Renal cortical epithelial cell (primary cell): ENCODE measurements at regions not wholly inside any gene's neighbourhood (a gene's known extent, or its start where the extent isn't known, plus 50 kb on each side); places are given as distances from the start of the nearest gene placed in this dataset.

Experiments
- DNase-seq: peaks from one replicate; pipeline ENCODE4 v3.0.0-alpha.2; 2011; ENCODE audit warnings: low read depth

DNA sequence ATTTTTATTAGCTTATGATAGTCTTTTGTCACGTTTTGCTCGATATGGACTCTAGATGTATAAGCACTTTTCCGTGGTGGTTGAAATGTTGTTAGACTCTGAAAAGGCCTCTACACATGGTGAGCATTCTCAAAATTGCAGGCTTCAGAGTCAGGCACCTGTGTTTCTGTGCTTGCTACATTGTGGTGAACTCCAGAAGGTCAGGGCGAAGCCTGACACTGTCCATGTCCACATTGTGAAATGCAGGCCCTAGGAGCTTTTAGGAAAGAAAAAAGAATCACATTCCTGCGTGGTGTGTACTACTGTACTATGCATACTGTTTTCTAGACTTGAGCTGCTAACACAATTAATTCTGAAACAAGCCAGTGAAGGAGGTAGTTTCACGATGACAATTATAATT is 86.3 kb downstream of the HS3ST1 start:
- no peak for DNase-seq

DNA sequence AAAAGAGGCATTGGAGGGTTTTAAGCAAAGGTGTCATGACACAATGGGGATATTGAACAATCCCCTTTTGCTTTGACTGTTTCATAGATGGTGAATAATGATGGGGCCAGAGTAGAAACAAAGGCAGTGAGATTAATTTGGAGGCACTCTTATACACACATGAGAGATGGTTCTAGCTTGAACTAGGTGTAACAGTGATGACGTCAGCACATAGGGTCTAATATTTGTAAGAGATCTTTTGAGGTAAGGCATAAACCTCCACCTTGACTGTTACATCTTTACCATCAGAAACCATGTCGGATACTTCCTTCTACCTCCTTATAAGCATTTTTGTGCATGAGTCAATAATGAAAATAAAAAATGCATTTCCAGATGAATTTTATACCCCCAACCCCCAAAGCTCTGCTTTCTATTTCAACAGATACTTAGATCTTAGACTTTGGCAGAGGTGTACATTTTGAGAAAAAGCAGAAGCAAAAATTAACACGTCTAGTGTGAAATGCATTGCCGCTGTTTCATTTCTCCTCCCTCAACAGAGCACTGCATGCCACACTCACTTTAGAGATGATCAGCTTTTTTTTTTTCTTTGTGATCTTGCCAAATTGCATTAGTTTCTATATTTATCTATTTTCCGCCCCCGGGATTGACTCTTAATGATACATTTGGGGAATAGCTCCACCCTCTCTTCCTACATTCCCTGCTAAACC is 87.2 kb downstream of the HS3ST1 start:
- DNase-seq: no peak

DNA sequence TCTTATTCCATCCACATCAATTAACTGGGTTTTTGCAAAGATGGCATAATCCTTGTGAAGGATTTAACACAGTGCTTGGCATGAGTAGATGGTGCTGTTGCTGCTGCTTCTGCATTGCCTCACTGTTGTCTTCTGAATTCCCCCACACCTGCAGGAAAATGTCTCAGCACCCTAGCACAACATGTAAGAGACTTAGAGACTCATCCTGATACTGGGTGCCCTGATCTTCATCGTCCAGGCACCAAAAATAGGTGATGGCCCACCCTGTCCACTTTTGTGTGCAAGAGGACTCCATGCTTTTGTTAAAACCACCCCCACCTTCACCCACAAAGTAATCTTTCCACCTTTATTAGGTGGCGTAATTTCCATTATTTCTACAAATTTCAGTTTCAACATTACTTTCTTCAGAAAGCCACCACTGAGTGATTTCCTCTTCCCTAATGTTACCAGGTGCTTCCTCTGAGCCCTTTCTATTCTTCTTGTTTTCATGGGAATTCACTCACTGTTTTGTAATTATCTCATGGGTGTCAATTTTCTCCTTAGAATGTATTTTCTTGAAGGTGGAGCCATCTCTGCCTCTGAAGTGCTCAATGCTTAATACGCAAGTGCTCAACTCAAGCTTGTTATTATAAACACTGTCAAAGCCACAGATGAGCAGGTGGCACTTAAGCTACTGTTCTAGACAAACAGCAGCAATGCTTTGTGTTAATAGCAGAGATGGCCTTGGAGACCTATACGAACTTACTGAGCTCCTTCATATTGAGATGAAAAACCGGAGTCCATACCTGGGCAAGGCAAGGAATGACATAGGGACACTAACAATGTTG is 89.5 kb downstream of the HS3ST1 start:
- DNase-seq: no peak

DNA sequence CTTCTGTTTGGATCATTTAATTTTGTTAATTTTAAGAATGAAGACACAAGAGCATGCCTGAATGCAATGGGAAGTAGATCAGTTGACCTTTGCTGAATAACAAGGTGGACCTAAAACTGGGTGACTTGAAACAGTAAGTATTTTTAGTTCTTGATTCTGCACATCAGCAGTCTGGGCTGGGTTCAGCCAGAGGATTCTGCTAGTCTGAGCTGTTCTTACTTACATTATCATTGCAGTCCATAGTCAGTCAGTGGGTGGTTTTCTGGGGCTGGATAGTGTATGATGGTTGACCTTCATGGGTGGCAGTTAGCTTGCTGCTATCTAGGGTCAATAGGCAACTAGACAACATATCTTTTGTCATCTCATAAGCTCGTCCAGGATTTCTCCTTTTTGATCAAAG is 91.4 kb downstream of the HS3ST1 start:
- no peak for DNase-seq

DNA sequence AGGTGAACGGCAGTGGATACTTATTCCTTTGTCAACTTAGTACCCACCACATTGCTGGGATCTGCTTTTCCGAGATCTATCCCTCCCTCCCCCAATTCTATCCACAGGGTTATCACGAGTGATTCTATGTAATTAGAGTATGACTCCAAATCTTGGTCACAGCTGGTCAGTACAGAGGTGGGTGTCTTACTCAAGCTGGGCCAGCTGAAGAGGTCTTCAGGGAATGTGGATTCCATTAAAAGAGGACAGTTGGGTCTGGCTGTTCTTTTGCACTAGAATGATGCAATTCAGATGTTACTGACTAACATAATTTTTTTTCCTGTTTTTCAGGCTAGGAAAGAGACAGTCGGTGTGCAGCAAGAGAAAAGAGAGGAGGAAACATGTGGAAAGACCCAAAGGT is 92.3 kb downstream of the HS3ST1 start:
- no peak for DNase-seq

DNA sequence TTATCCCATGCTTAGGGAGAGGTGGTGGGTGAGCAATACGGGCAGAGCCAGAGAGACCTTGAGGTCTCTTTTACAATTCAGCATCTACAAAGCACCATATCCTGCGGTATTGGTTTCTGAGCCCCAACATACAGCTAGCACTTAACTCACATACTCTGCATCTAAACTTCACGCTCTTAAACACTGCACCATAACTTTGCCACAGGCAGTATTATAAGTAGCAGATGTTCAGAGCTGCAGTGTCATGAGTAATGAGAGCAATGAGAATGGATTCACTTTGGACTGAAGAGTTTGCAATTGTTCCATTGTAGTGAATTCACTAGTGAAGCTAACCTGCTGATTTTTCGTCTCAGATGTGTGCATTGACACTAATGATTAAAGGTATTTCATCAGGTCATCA is 93.8 kb downstream of the HS3ST1 start:
- no peak for DNase-seq

DNA sequence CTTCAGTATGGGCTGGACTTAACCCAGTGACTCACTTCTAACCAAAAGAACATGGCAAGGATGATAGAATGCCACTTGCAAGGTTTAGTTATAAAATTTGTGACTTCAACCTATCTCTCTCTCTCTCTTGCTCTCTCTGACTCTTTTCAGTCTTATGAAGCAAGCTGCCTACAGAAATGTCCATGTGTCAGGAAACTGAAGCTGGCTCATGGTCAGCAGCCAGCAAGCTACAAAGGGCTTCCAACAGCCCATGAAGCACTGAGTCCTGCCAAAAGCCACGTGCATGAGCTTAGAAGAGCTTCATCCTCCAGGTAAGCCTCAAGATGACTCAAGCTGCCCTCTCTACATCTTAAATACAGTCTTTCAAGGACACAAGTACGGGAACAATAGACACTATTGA is 100.3 kb downstream of the HS3ST1 start:
- no peak for DNase-seq

DNA sequence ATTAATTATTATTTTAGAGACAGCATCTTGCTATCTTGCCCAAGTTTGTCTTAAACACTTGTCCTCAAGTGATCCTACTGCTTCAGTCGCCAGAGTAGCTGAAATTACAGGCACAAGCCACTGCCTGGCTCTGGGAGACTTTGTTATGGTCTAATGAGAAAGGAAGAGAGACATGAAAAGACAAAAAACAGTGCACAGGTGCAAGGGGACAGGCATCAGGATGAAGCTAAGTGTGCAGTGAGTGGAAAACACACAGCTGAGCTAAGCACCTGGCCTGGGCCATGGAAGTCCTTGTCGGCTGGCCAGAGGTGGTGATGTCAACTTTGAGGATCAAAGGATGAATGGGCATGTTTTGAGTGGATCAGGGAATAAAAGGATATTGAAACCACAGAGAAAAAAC is 102.7 kb downstream of the HS3ST1 start:
- DNase-seq: no peak

DNA sequence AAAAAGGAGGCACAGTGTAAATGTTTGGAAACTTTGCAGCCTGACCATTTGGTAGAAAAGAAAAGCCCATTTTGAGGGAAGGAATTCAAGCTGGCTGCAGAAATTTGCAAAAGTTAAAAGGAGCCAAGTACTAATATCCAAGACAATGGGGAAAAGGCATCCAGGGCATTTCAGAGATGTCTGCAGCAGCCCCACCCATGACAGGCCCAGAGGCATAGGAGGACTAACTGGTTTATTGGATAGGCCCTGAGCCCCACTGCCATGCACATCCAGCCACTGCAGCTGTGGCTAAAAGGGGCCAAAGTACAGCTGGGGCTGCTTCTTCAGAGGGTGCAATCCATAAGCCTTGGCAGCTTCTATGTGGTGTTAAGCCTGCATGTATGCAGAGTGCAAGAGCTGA is 104.9 kb downstream of the HS3ST1 start:
- no peak for DNase-seq

DNA sequence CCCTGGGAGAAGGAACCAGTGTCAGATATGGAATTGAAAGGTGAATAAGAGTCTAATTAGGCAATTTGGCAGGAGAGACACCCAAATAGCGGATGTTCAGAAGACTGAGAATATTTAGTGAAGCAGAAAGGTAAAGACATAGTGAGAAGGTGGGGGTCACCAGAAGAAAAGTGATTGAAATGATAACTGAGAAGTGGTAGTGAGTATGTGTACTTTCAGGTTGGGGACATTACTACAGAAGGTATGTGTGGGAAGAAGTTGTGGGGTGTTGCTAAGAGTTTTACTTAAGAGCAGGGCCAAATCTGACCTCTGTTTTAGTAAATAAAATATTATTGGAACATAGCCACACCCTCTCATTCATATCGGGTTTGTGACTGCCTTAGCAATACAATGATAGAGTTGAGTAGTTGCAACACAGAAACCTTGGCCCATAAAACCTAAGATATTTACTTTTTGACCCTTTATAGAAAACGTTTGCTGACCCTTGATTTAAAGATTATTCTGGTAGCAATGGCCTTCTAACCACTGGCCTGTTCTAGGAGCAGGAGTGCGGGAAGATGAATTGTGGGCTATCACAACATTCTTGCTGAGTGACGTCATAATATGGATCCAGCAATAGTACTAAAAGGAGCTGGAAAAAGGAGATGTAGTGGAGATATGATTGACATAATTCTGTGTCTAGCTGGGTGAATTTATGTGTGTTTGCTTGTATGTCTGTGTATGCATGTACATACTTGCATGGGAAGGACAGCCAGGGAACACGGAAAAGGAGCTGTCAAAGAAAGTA is 115.3 kb downstream of the HS3ST1 start:
- DNase-seq: no peak

DNA sequence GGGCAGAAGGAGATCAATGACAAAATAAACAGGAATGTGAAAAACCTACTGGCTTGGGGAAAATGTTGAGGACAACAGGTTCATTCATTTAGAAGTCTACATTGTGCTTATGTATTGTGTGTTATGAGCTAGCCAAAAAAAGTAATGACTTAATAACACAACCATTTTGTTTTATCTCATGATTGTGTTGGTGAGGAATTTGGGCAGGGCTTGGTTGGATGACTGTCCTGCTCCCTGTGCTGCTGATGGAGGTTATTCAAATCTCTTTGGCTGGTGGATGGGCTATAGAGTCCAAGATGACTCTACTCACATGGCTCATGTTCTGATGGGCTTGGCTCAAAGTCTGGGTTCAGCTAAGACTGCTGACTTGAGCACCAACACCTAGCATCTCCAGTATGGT is 116.3 kb downstream of the HS3ST1 start:
- no peak for DNase-seq

DNA sequence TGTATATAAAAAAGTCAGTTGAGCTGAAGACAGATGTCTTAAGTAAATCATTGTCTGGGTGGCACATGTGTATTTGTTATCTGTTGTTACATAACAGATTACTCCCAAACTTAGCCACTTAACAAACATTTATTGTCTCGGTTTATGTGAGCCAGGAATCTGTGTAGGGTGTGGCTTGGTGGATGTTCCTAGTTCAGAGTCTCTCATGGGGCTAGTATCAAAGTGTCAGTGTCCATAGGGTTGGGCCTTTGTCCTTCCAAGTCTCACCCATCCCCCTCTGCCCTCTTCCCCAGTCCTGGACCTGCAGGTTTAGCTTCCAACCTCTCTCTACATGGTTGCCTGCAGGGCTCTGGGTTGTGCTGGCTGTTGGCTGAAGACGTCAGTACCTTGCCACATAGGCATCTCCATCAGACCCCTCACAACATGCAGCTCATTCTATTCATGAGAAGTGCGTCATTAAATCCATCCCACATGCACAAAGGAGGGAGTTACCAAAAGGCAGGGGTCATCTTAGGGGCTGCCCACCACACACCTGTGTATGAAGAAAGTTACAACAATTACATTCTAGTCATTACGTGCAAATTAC is 127.5 kb downstream of the HS3ST1 start:
- no peak for DNase-seq

DNA sequence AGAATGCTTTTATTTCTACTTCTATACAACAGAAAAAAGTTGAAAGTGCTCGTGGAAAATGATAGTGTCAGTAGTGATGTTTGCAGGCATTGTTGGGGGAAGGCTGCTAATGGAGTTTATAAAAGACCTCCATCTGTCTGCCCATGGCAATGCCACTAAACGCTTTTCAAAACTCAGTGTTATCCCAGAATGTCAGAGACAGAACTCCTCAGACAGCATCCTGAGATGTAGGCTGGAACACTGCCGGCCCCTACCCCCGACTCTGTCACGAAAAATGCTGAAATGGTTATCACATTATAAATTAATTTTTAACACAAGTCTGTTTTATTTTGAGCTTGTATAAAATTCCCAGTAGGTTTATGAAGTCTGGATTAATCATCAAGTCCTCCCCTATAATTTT is 128.9 kb downstream of the HS3ST1 start:
- DNase-seq: no peak

DNA sequence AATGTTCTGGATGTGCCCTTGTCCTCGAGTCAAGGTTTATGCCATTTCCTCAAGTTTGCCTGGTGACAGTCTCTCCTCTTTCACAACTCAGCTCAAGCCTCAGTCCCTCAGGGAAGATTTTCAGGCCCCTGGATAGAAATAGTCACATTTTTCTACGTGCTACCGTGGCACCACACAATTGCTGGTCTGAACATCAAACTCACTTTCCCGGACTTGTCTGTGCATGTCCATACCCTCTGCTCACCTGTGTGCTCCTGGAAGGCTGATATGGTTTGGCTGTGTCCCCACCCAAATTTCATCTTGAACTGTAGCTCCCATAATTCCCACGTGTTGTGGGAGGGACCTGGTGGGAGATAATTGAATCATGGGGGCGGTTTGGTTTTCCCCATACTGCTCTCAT is 129.7 kb downstream of the HS3ST1 start:
- no peak for DNase-seq

DNA sequence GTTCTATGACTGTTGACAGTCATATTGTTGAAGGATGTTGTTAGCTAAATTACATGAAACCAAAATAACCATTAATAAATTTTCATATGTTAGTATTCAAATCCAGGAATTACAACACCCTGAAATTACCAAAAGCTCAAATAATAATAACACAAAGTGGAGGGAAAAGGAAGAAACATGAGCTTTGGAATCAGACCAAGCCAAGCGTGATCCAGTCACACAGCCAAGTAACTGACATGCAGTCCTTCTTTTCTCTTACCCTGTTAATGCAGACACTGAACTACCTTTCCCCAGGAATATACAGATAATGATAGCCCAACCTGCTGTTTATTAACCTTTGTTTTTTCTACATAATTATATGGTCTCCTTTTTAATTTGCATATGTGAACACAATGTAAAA is 130.2 kb downstream of the HS3ST1 start:
- no peak for DNase-seq

DNA sequence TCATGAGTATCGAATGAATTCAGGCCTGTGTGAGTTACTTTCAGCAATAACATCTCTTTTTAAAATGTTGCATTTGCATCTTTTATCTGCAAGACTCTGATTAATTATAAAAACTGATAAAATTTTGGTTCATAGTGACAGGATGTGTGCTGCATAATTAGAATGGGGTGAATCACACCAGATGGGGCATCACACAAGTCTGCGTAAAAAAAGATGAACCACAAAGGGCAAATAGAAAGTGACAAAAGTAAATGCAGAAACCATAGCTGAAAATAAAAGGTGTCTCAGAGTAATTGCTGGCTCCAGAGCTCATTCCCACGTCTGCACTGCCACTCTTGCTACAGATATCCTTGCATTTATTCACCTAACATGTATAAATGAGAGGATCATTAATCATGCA is 131.1 kb downstream of the HS3ST1 start:
- DNase-seq: no peak

DNA sequence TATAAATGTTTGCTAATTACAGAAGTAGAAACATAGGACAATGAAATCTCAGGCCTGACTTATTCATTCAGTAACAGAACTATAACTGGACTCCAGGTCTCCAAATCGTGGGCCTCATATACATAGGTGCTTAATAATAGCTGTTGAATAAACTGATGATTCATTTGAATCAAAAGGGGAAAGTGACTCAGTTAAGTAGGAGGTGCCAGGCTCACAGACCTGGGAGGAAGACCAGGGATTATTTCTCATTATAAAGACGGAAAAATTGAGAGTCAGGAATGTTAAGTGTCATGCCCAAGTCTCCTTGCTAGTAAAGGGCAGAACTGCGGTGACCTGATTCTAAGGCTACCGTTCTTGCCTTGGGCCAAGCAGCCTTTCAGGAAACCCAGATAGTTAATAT is 131.5 kb downstream of the HS3ST1 start:
- peak; percentile 7 for DNase-seq

DNA sequence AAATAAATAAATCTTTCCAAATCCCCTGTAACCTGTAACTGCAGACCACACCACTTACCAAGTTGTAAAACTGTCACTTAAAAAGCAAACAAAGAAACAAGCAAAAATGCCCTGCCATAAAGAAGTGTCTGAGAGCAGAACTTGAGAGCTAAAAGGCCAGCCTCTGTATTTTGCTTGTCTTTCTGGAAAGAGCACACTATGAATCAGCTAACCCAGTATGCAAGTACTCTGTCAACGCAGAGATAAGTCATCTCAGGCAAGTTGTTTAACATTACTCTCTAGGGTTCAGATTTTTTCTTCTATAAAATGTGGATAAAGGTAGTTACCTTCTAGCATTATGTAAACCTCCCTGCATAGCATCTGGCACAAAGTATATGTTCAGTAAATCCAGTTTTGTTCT is 134.8 kb downstream of the HS3ST1 start:
- no peak for DNase-seq

DNA sequence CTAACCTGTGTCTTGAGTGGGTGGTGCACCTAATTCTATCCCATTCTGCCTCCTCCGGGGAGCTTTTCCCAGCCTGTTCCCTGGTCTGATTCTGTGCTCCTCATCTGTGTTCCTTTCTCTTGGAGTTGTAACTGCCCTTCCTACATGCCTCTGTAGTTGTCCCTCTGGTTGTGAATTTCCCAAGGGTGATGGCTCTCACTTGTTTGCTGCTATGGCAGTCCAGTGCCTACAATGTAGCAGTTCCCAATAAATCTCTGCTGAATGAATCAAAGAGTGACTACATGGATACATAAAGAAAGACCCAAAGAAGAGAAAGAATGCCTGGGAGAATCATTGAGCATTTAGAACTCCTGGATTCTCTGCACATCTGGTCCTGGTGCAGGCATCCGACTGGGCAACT is 141.6 kb downstream of the HS3ST1 start:
- no peak for DNase-seq

DNA sequence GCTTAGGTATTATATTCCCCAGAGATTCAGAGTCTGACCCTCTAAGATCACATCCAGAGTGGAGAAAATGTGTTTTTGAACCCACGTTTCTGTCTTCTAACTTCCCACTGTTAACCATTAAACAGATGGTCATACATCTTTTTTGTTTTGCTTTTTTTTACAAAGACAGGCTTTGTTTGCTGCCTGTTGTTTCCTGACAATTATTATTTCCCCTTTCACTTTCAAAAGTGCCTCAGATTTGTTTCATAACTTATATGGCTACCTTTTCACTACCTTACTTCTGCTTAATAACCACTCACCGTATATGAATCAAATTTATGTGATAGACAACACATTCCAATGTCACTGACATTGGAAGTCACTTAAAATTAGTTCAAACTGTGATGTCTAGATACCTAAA is 142.2 kb downstream of the HS3ST1 start:
- DNase-seq: no peak

DNA sequence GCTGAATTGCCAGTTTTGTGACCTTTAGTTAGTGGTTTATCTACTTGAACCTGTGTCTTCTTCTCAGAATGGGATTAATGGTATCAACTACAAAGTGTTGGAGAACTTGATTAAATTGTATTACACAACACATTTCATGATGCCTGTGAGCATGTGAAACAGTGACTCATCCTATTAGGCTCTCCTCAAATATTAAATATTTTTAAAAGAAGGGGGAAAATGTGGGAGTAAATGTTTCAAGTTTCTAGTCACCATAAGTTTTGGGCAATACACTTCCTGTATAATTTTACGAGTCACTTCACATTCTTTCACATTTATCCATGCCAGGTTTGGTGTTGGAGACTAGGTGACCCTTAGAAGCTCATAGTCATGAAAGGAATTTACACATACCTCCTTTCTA is 147.0 kb downstream of the HS3ST1 start:
- peak; percentile 1 for DNase-seq

DNA sequence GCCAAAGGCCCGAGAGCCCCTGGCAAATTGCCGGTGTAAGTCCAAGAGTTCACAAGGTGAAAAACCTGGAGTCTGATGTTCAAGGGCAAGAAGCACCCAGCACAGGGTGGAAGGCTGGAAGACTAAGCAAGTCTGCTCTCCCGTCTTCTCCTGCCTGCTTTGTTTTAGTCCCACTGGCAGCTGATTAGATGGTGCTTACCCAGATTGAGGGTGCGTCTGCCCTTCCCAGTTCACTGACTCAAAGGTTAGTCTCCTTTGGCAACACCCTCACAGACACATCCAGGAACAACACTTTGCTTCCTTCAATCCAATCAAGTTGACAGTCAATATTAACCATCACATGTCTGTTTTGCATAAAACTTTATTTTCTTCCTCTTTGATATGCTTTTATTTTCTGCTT is 157.4 kb downstream of the HS3ST1 start:
- DNase-seq: no peak
